ENCODE measurements at regions not wholly inside any gene's neighbourhood (a gene's known extent, or its start where the extent isn't known, plus 50 kb on each side); places are given as distances from the start of the nearest gene placed in this dataset.
A peak's percentile ranks its signal among the peaks of the same experiment; 100 is the strongest.

DNA sequence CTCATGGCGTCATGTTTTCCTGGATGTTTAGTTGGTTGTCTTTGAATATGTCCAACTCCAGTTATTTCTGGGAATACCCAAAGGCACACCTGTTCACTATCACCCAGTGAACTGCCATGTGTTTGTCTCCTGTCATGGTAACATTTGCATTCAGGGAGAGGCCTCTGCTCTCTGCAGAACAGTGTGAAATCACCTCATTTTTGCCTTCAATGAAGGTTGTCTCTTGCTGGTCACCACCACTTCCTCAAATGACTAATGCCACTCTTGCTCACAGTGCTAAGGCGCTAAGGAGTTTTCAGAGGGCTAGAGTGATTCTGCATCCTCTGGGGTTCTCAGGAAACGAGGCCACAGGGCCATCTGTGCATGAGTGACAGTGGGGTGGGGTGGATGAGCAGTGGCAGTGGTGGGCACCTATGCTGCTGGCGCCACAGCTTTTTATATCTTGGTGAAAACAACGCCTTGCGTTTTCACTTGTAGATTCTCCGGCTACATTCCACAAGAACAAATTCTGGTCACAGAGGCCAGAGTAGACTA, 60.0 kb upstream of the ATP5PO start:
- Histone ChIP-seq H3K9me3 (no peaks in the 10 kb centered on the region), H3K4me1 (peaks cover 0 to 8% (median 0%) of the 10 kb centered on the region in 4 donors), H3K4me3 (no peak overlapping the region), H3K27ac (no peak overlapping the region), H3K27me3 (no peaks in the 10 kb centered on the region), H3K36me3 (no peaks in the 10 kb centered on the region)
- 48% methylated on average over 3 of the region's 7 CpGs for WGBS (ENCODE audit: insufficient coverage, low coverage, low lambda C conversion rate, missing lambda C conversion rate)
- intact Hi-C loops (cut with DNase I) = no loop called here
- TF ChIP-seq, protein P1, sequence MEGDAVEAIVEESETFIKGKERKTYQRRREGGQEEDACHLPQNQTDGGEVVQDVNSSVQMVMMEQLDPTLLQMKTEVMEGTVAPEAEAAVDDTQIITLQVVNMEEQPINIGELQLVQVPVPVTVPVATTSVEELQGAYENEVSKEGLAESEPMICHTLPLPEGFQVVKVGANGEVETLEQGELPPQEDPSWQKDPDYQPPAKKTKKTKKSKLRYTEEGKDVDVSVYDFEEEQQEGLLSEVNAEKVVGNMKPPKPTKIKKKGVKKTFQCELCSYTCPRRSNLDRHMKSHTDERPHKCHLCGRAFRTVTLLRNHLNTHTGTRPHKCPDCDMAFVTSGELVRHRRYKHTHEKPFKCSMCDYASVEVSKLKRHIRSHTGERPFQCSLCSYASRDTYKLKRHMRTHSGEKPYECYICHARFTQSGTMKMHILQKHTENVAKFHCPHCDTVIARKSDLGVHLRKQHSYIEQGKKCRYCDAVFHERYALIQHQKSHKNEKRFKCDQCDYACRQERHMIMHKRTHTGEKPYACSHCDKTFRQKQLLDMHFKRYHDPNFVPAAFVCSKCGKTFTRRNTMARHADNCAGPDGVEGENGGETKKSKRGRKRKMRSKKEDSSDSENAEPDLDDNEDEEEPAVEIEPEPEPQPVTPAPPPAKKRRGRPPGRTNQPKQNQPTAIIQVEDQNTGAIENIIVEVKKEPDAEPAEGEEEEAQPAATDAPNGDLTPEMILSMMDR (IDR thresholded peaks at IDR 0.05) = no peak
- TF ChIP-seq POLR2A (IDR thresholded peaks at IDR 0.05) = no peak
- DNase-seq (no peak), ATAC-seq (peak; percentile 25 to 46 (median 38))

DNA sequence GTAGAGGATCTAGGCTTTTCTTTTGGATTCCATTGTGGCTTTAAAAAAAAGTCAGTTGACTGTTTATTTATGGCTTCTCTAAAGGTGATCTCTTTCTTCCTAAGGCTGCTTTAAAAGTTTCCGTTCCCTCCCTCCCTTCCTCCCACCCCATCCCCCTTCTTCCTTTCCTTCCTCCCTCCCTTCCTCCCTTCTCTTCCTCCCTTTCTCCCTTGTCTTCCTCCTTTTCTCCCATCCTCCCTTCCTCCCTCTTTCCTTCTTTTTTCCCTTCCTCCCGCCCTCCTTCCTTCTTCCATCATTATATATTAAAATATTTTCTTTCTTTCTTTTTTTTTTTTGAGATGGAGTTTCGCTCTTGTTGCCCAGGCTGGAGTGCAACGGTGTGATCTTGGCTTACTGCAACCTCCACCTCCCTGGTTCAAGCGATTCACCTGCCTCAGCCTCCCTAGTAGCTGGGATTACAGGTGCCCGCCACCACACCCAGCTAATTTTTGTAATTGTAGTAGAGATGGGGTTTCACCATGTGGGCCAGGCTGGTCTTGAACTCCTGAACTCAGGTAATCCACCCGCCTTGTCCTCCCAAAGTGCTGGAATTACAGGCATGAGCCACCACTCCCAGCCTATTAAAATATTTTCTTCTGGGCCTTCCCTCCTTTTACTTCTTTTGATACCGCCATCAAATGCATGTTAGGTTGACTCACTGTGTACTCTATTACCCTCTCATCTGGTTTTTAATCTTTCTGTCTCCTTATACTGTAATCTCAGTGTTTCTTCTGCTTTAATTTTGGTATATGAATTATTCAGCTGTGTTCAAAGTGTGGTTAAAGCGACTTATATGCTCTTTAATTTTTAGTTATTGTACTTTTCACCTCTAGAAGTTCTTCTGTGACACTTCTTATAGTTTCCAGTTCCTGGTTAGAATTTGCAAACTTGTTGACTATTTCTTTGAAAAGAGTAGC, 59.2 kb upstream of the ATP5PO start:
- intact Hi-C loops (cut with DNase I) = no loop called here
- no peak for DNase-seq
- Histone ChIP-seq H3K9me3 (no peaks in the 10 kb centered on the region), H3K4me1 (peaks cover 0 to under 1% (median 0%) of the 10 kb centered on the region in 4 donors), H3K27ac (no peak overlapping the region), H3K4me3 (no peak overlapping the region), H3K27me3 (no peaks in the 10 kb centered on the region), H3K36me3 (no peaks in the 10 kb centered on the region)
- TF ChIP-seq, protein P1 (IDR thresholded peaks at IDR 0.05) = no peak
- TF ChIP-seq POLR2A (IDR thresholded peaks at IDR 0.05) = no peak
- 89% methylated on average over 8 of the region's 9 CpGs for WGBS (ENCODE audit: insufficient coverage, low coverage, low lambda C conversion rate, missing lambda C conversion rate)
- no peak for ATAC-seq

DNA sequence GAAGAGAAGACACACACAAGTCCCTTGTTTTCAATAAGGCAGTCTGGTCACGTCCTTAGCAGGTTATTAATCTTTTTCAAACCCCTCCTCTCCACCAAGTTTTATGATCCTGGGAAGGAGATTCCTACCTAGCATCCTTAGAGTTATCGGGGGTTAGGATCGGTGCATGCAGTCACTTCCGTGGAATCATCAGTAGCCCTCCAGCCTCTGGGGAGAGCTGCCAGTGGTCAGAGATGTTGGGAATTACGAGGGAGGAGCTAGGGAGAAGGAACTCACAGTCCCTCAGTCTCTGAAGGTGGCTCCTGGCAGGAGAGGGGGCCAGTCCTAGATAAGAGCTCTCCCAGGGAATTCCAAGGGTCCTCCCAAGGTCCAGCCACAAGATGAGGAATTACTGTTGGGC, 57.7 kb upstream of the ATP5PO start:
- DNase-seq (no peak), ATAC-seq (no peak)
- TF ChIP-seq, protein P1 (IDR thresholded peaks at IDR 0.05) = no peak
- no peak for TF ChIP-seq POLR2A (IDR thresholded peaks at IDR 0.05)
- H3K27ac ChIP-seq = no peak overlapping the region
- peaks cover 0 to 14% (median 1%) of the 10 kb centered on the region in 4 donors for H3K4me1 ChIP-seq
- no peaks in the 10 kb centered on the region for H3K36me3 ChIP-seq
- no peak overlapping the region for H3K4me3 ChIP-seq
- no peaks in the 10 kb centered on the region for H3K9me3 ChIP-seq
- 93% methylated on average over 3 of the region's 5 CpGs for WGBS (ENCODE audit: insufficient coverage, low coverage, low lambda C conversion rate, missing lambda C conversion rate)
- H3K27me3 ChIP-seq = no peaks in the 10 kb centered on the region
- intact Hi-C loops (cut with DNase I) = no loop called here

DNA sequence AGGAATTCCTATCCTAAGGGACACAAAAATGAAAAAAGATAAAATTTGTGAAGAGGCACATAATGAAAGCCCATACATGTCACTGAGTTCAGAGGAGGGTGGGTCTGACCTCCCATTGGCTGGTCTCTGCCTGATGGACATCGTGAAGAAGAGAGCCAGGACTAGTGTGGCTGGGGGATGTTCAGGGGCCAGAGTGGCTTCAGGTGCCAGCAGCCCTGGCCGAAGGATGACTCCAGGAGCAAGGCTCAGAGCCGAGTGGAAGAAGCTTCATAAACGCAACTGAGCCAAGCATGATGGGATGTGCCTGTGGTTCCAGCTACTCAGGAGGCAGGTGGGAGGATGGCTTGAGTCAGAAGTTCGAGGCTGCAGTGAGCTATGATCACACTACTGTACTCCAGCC, 56.9 kb upstream of the ATP5PO start:
- no peak for ATAC-seq
- peaks cover 0 to 14% (median 2%) of the 10 kb centered on the region in 4 donors for H3K4me1 ChIP-seq
- DNase-seq = no peak
- H3K9me3 ChIP-seq = no peaks in the 10 kb centered on the region
- TF ChIP-seq, protein P1 (IDR thresholded peaks at IDR 0.05) = no peak
- TF ChIP-seq POLR2A (IDR thresholded peaks at IDR 0.05) = no peak
- intact Hi-C loops (cut with DNase I) = no loop called here
- no peak overlapping the region for H3K4me3 ChIP-seq
- H3K36me3 ChIP-seq = no peaks in the 10 kb centered on the region
- 50% methylated on average over 3 of the region's 5 CpGs for WGBS (ENCODE audit: insufficient coverage, low coverage, low lambda C conversion rate, missing lambda C conversion rate)
- H3K27me3 ChIP-seq = no peaks in the 10 kb centered on the region
- no peak overlapping the region for H3K27ac ChIP-seq

Data from right lobe of liver (tissue), 6 donors.